ENCODE measurements at regions not wholly inside any gene's neighbourhood (a gene's known extent, or its start where the extent isn't known, plus 50 kb on each side); places are given as distances from the start of the nearest gene placed in this dataset.
"Not testable (repeated sequence)": the region's sequence is repeated elsewhere in the genome, so short reads cannot be mapped to it uniquely, and the experiment has no call there.

- no peak for DNase-seq
These were observed 311.7 kb downstream of the HIVEP2 start for GRCh38 chr6:142633317-142633716.

GRCh38 chr6:142635130-142635529 lies 309.8 kb downstream of the HIVEP2 start:
- DNase-seq: no peak

- DNase-seq: no peak
These were observed 307.2 kb downstream of the HIVEP2 start for GRCh38 chr6:142637624-142638351.

GRCh38 chr6:142642651-142643050 lies 302.3 kb downstream of the HIVEP2 start:
- no peak for DNase-seq

GRCh38 chr6:142644866-142645265 lies 300.1 kb downstream of the HIVEP2 start:
- DNase-seq: no peak

- no peak for DNase-seq
These were observed 299.3 kb downstream of the HIVEP2 start for GRCh38 chr6:142645663-142646062.

GRCh38 chr6:142647449-142648035 lies 297.4 kb downstream of the HIVEP2 start:
- no peak for DNase-seq

GRCh38 chr6:142648036-142648451 lies 296.9 kb downstream of the HIVEP2 start:
- DNase-seq: no peak

- no peak for DNase-seq
These were observed 296.4 kb downstream of the HIVEP2 start for GRCh38 chr6:142648526-142648925.

- not testable (repeated sequence) for DNase-seq
These were observed 295.3 kb downstream of the HIVEP2 start for GRCh38 chr6:142649438-142650234.

- no peak for DNase-seq
These were observed 293.6 kb downstream of the HIVEP2 start for GRCh38 chr6:142651384-142651783.

- no peak for DNase-seq
These were observed 291.1 kb downstream of the HIVEP2 start for GRCh38 chr6:142653710-142654420.

GRCh38 chr6:142659661-142660060 lies 285.3 kb downstream of the HIVEP2 start:
- DNase-seq: no peak

- DNase-seq: no peak
These were observed 279.6 kb downstream of the HIVEP2 start for GRCh38 chr6:142665393-142665792.

GRCh38 chr6:142666599-142667185 lies 278.3 kb downstream of the HIVEP2 start:
- no peak for DNase-seq

GRCh38 chr6:142669471-142670351 lies 275.3 kb downstream of the HIVEP2 start:
- DNase-seq: no peak

- DNase-seq: no peak
These were observed 273.2 kb downstream of the HIVEP2 start for GRCh38 chr6:142671791-142672190.

GRCh38 chr6:142675517-142675916 lies 269.5 kb downstream of the HIVEP2 start:
- no peak for DNase-seq

GRCh38 chr6:142676027-142676443 lies 268.9 kb downstream of the HIVEP2 start:
- no peak for DNase-seq

- DNase-seq: no peak
These were observed 268.3 kb downstream of the HIVEP2 start for GRCh38 chr6:142676647-142677192.
